GM19239 (cell line): ENCODE measurements at regions not wholly inside any gene's neighbourhood (a gene's known extent, or its start where the extent isn't known, plus 50 kb on each side); places are given as distances from the start of the nearest gene placed in this dataset.
"Not testable (repeated sequence)": the region's sequence is repeated elsewhere in the genome, so short reads cannot be mapped to it uniquely, and the experiment has no call there.

Experiments
- DNase-seq: peaks from one replicate; pipeline ENCODE4 v3.0.0; 2011; ENCODE audit warnings: low spot score; ENCODE audit not compliant: insufficient read length
- FAIRE-seq: peaks from 2 replicates; lab custom pipeline; 2011; peaks lifted over from hg19 to GRCh38; lab: Jason Lieb, UNC

GRCh38 chr2:31748041-31748440 is 167.3 kb upstream of the SRD5A2 start:
- no peak for FAIRE-seq
- DNase-seq: no peak

DNA sequence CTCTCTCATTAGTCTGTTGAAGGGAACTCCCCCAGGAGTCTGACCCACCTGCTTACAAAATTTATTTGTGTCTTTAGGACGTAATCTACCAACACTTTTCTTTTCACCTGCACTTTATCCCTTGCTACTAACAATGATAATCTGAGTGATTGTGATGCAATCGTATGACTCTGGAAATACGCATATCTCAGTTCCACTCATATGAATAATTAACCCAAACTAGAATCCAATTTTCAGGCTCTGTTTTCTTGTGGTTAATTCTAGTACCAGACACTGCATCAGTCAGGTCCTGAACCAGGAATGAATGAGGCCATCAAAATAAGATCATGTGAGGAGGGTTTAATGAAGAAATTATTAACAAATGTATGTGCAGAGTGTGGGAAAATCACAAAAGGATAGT is 158.4 kb upstream of the SRD5A2 start:
- DNase-seq (no peak), FAIRE-seq (no peak)

GRCh38 chr2:31736695-31737454 is 156.1 kb upstream of the SRD5A2 start:
- DNase-seq (no peak), FAIRE-seq (no peak)

- no peak for DNase-seq
- no peak for FAIRE-seq
These were observed 155.0 kb upstream of the SRD5A2 start for GRCh38 chr2:31735716-31736115.

GRCh38 chr2:31729442-31730092 is 148.8 kb upstream of the SRD5A2 start:
- peak; percentile 48 for FAIRE-seq
- no peak for DNase-seq

DNA sequence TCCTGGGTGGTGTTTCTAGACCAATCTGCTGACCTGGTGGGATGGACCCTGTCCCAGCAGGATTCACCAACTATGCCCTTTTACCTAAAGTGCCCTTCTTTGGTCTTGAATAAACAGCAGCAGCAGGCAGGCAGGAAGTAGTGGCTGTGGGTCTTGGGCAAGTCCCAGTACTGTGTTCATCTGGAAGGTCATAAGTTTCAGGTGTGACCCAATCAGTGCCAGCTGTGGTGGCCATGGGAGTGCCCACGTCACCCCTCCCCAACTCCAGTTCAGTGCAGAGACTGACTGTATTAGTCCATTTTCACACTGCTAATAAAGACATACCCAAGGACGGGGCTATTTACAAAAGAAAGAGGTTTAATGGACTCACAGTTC is 148.3 kb upstream of the SRD5A2 start:
- no peak for FAIRE-seq
- DNase-seq: no peak

DNA sequence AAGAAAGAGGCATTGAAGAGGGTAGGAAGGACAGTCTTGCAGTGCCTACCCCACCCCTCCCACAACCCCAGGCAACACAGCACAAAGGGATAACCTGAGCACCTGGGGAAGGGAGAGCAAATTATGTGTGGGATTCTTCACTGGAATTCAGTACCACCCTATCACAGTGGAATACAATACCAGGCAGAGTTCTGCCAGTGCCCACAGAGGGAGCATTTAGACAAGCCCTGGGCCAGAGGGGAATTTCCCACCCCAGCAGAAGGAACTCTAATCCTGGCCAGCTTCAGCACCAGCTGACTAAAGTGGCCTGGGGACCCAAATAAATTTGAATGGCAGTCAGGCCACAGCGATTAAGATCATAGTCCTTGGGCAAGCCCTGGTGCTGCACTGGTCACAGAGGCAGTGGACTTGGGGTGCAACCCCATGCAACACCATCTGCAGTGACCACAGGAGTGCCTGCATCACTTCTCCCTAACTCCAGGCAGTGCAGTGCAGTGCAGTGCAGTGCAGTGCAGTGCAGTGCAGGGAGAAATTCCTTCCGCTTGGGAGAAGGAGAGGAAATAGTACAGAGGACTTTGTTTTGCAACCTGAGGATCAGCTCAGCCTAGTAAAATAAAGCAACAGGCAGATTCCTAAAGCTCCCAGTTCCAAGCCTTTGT is 147.8 kb upstream of the SRD5A2 start:
- no peak for DNase-seq
- no peak for FAIRE-seq

DNA sequence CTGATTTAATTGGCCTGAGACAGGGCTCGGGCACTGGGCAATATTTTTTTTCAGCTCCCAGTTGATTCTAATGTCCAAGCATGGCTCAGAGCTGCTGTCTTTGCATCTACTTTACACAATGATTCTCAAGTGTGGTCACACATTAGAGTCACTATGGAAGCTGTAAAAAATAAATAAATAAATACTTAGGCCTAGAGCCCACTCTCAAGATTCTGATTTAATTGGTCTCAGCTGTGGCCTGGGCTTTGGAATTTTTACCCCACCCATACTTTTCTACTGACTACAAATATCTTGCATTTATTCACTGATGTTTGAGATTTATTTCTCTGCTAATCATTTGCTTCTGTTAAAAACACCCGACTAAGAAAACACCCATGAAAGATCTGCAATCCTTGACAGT is 145.7 kb upstream of the SRD5A2 start:
- FAIRE-seq: no peak

DNA sequence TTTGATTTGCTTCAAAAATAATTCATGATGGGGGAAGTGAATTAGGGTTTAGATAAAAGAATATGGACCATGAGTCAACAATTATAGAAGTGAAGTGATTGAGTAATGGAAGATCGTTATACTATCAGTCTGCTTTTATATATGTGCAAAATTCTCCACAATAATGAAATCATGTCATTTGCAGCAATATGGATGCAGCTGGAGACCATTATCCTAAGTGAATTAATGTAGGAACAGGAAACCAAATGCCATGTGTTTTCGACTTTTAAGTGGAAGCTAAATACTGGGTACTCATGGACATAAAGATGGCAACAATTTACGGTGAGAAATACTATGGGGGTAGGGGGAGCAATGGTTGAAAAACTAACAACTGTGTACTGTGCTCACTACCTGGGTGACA is 144.7 kb upstream of the SRD5A2 start:
- DNase-seq (no peak), FAIRE-seq (no peak)

More for the DNA sequence above, 145.7 kb upstream of the SRD5A2 start:
- DNase-seq: no peak

- FAIRE-seq: no peak
- no peak for DNase-seq
These were observed 131.0 kb upstream of the SRD5A2 start for GRCh38 chr2:31711737-31712136.

- no peak for DNase-seq
- no peak for FAIRE-seq
These were observed 129.4 kb upstream of the SRD5A2 start for GRCh38 chr2:31710121-31710520.

GRCh38 chr2:31707992-31708391 is 127.3 kb upstream of the SRD5A2 start:
- DNase-seq (no peak), FAIRE-seq (no peak)

DNA sequence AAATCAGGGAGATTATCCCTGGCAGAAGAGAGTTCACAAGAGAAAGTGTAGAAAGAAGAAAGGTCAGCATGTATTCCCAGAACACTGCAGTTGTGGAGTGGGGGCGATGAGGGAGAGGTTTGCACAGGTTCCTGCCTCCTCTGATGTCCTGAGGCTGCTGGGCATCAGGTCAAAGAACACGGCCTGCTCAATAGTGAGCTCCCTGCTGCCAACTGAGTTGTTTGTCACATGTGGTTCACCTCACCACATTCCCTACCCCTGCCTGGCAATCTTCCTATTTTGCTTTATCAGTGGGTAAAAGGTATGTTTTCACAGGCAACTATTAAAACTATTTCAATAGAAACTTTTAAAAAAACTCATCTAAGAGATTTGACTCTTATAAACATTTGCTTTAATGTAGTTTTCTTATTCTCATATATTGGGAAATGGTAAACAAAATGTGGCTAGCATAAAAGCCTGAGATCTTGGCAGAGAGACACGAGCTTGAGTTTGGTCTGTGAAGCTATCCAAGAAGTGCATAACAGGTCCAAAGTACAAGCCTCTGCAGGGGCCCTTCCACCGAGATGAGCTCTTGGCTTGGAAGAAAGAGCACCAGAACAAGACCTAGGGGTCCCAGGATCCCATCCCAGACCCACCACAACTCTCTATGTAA is 123.9 kb upstream of the SRD5A2 start:
- FAIRE-seq (no peak), DNase-seq (no peak)

DNA sequence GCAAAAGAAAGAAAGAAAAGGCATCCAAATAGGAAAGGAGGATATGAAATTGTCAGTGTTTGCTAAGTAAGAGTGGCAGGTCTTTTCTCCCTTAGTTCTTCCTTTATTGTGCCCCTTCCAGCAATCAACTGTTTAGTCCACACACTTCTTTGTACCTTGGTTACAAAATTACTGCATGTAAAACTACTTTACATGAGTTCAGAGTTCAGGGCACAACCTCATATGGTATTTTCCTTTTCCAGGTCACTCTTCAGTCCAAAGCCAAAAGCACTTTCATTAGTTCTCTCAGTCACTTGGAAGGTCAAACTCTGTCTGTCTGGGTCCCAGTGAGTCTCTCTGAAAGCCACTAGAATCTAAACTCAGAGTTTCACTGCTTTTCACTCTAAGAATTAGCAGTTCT is 122.5 kb upstream of the SRD5A2 start:
- no peak for FAIRE-seq
- DNase-seq: no peak

DNA sequence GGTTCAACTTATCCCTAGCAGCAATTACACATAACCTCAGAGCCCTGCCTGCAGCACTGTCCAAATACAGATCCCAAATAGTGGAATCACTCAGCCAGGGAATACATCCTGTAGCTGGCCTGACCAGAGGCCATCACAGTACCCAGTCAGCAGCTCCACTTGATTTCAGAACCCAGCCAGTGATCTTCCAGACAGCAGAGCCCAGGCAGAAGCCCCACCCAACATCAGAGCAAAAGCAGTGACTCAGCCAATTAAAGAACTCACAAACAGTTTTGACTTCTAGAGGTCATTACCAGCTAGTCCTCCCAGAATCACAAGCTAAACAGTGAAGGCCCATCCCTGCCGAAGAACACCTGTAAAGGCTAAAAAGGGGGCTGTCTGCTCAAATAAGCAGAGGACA is 118.0 kb upstream of the SRD5A2 start:
- DNase-seq (no peak), FAIRE-seq (no peak)

- FAIRE-seq (no peak), DNase-seq (no peak)
These were observed 115.3 kb upstream of the SRD5A2 start for GRCh38 chr2:31696068-31696467.

DNA sequence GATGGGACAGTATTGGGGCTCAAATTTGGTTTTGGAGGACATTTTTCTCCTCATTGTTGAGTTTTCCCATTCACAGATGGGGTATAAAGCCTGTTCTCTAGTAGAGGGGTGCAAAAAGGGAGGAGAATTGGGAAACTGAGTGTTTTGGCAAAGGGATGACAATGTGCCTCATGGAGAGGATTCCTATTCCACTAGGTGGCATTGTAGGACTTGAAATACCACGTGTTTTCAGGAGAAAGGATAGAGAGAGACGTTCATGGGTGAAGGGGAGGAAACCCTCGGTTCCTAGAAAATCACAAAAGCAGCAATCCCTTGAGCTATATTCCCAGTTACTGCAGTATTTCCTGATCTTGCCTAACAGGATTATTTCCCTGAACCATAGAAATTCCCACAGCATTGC is 113.7 kb upstream of the SRD5A2 start:
- FAIRE-seq: no peak

DNA sequence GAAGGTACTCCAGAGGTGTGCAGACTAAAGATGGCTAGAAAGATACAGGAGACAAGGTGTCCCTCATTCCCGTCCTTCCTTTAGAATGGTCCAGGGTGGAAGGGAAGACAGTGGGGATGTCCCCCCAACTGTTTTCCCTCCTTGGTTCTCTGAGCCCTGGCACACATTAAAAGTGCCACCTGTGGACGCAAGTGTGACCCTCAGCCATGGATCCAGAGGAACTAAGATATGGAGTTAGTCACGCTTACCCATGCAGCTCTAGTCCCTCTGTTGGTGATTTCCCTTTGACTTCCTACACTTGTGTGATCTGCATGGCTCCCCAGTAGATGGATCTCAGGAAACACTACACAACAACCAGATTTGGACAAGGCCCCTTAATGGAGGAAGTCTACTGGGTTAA is 113.1 kb upstream of the SRD5A2 start:
- DNase-seq: no peak
- FAIRE-seq: no peak

More for the DNA sequence above, 113.7 kb upstream of the SRD5A2 start:
- DNase-seq: no peak

GRCh38 chr2:31688282-31688681 is 107.5 kb upstream of the SRD5A2 start:
- DNase-seq (no peak), FAIRE-seq (no peak)

DNA sequence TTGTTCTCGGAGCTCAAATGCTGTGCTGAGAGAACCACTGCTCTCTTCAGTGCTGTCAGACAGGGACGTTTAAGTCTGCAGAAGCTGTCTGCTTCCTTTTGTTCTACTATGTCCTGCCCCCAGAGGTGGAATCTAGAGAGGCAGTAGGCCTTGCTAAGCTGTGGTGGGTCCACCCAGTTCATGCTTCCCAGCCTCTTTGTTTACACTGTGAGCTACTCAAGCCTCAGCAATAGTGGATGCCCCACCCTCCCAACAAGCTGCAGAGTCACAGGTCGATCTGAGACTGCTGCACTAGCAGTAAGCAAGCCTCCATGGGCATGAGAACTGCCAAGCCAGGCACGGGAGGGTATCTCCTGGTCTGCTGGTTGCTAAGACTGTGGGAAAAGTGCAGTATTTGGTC is 102.8 kb upstream of the SRD5A2 start:
- not testable (repeated sequence) for FAIRE-seq, DNase-seq

- DNase-seq: no peak
These were observed 94.8 kb upstream of the SRD5A2 start for GRCh38 chr2:31675485-31675901.

More at GRCh38 chr2:31675485-31675901, 94.8 kb upstream of the SRD5A2 start:
- no peak for FAIRE-seq
